Central memory CD8-positive, alpha-beta T cell (primary cell): ENCODE measurements at regions not wholly inside any gene's neighbourhood (a gene's known extent, or its start where the extent isn't known, plus 50 kb on each side); places are given as distances from the start of the nearest gene placed in this dataset.

Experiments used
- ATAC-seq: fragments of 150-1000 bp; cut with Tn5 transposase; replicated peaks from 2 replicates; pipeline ENCODE4 v1.10.0; 2022; ENCODE audit warnings: mild to moderate bottlenecking, moderate FRiP score, moderate number of reproducible peaks; ENCODE audit not compliant: poor library complexity, severe bottlenecking; ENCODE audit errors: extremely low read depth
- DNase-seq, 2 donors: peaks; one replicate each; pipeline ENCODE4 v3.0.0; 2021; ENCODE audit warnings: low spot score in 2 of 2
- H3K27ac Mint-ChIP-seq: one replicate; pipeline ENCODE4 v1.8.0; 2022; ENCODE audit warnings: low read depth, mild to moderate bottlenecking, moderate library complexity, mixed read lengths
- H3K27me3 Mint-ChIP-seq: one replicate; pipeline ENCODE4 v1.8.0; 2022; ENCODE audit warnings: mixed read lengths
- H3K36me3 Mint-ChIP-seq: one replicate; pipeline ENCODE4 v1.8.0; 2022; ENCODE audit warnings: mild to moderate bottlenecking, moderate library complexity, mixed read lengths; ENCODE audit not compliant: insufficient read depth
- H3K4me1 Mint-ChIP-seq: one replicate; pipeline ENCODE4 v1.8.0; 2022; ENCODE audit warnings: mixed read lengths
- H3K4me3 Mint-ChIP-seq: one replicate; pipeline ENCODE4 v1.8.0; 2022; ENCODE audit warnings: mild to moderate bottlenecking, moderate library complexity, mixed read lengths
- H3K9me3 Mint-ChIP-seq: one replicate; pipeline ENCODE4 v1.8.0; 2022; ENCODE audit warnings: mixed read lengths

GRCh38 chr3:40766396-40766795, 241.6 kb downstream of the ZNF621 start:
- no peak for DNase-seq
- Mint-ChIP-seq H3K27ac (no peak overlapping the region), H3K4me1 (no peaks in the 10 kb centered on the region), H3K27me3 (peaks cover 34% of the 10 kb centered on the region), H3K4me3 (no peak overlapping the region), H3K9me3 (no peaks in the 10 kb centered on the region), H3K36me3 (no peaks in the 10 kb centered on the region)
- no peak for ATAC-seq

GRCh38 chr3:40768046-40768445, 243.3 kb downstream of the ZNF621 start:
- Mint-ChIP-seq H3K4me1 (no peaks in the 10 kb centered on the region), H3K27ac (no peak overlapping the region), H3K36me3 (no peaks in the 10 kb centered on the region), H3K9me3 (no peaks in the 10 kb centered on the region), H3K27me3 (peaks cover 38% of the 10 kb centered on the region), H3K4me3 (no peak overlapping the region)
- ATAC-seq (no peak), DNase-seq (no peak)

GRCh38 chr3:40768536-40768935, 243.8 kb downstream of the ZNF621 start:
- no peaks in the 10 kb centered on the region for H3K36me3 Mint-ChIP-seq
- H3K4me3 Mint-ChIP-seq: no peak overlapping the region
- DNase-seq (no peak), ATAC-seq (no peak)
- H3K4me1 Mint-ChIP-seq: no peaks in the 10 kb centered on the region
- no peak overlapping the region for H3K27ac Mint-ChIP-seq
- H3K27me3 Mint-ChIP-seq: peaks cover 38% of the 10 kb centered on the region
- no peaks in the 10 kb centered on the region for H3K9me3 Mint-ChIP-seq

- ATAC-seq (peak; percentile 10), DNase-seq (no peak)
- Mint-ChIP-seq H3K27ac (no peak overlapping the region), H3K4me1 (no peaks in the 10 kb centered on the region), H3K4me3 (no peak overlapping the region), H3K9me3 (no peaks in the 10 kb centered on the region), H3K36me3 (no peaks in the 10 kb centered on the region), H3K27me3 (peaks cover 30% of the 10 kb centered on the region)
Observed at GRCh38 chr3:40770061-40770460, 245.3 kb downstream of the ZNF621 start.

GRCh38 chr3:40771112-40771511, 246.4 kb downstream of the ZNF621 start:
- no peaks in the 10 kb centered on the region for H3K4me1 Mint-ChIP-seq
- H3K36me3 Mint-ChIP-seq: no peaks in the 10 kb centered on the region
- no peak for ATAC-seq
- no peaks in the 10 kb centered on the region for H3K9me3 Mint-ChIP-seq
- DNase-seq: no peak
- no peak overlapping the region for H3K27ac Mint-ChIP-seq
- H3K27me3 Mint-ChIP-seq: peaks cover 19% of the 10 kb centered on the region
- H3K4me3 Mint-ChIP-seq: no peak overlapping the region

- Mint-ChIP-seq H3K4me3 (no peak overlapping the region), H3K9me3 (no peaks in the 10 kb centered on the region), H3K4me1 (no peaks in the 10 kb centered on the region), H3K27me3 (peaks cover 19% of the 10 kb centered on the region), H3K36me3 (no peaks in the 10 kb centered on the region), H3K27ac (no peak overlapping the region)
- DNase-seq (no peak), ATAC-seq (no peak)
Observed at GRCh38 chr3:40779039-40779438, 254.3 kb downstream of the ZNF621 start.

GRCh38 chr3:40780291-40780924, 255.6 kb downstream of the ZNF621 start:
- ATAC-seq (no peak), DNase-seq (no peak)
- no peaks in the 10 kb centered on the region for H3K4me1 Mint-ChIP-seq
- H3K27ac Mint-ChIP-seq: no peak overlapping the region
- peaks cover 1% of the 10 kb centered on the region for H3K9me3 Mint-ChIP-seq
- H3K4me3 Mint-ChIP-seq: no peak overlapping the region
- H3K36me3 Mint-ChIP-seq: no peaks in the 10 kb centered on the region
- peaks cover 32% of the 10 kb centered on the region for H3K27me3 Mint-ChIP-seq

- Mint-ChIP-seq H3K27ac (no peak overlapping the region), H3K4me3 (no peak overlapping the region), H3K9me3 (peaks cover 7% of the 10 kb centered on the region), H3K4me1 (no peaks in the 10 kb centered on the region), H3K27me3 (peaks cover 38% of the 10 kb centered on the region), H3K36me3 (no peaks in the 10 kb centered on the region)
- no peak for DNase-seq
- no peak for ATAC-seq
Observed at GRCh38 chr3:40780925-40781406, 256.2 kb downstream of the ZNF621 start.

GRCh38 chr3:40782111-40782721, 257.5 kb downstream of the ZNF621 start:
- Mint-ChIP-seq H3K27me3 (peaks cover 45% of the 10 kb centered on the region), H3K27ac (no peak overlapping the region)
- ATAC-seq: no peak

GRCh38 chr3:40790746-40791145, 266.0 kb downstream of the ZNF621 start:
- ATAC-seq: no peak
- Mint-ChIP-seq H3K4me1 (no peaks in the 10 kb centered on the region), H3K27ac (no peak overlapping the region), H3K36me3 (no peaks in the 10 kb centered on the region), H3K9me3 (peaks cover 3% of the 10 kb centered on the region), H3K27me3 (peaks cover 57% of the 10 kb centered on the region), H3K4me3 (no peak overlapping the region)
- no peak for DNase-seq

More at GRCh38 chr3:40782111-40782721, 257.5 kb downstream of the ZNF621 start:
- Mint-ChIP-seq H3K9me3 (peaks cover 8% of the 10 kb centered on the region), H3K4me3 (no peak overlapping the region), H3K4me1 (no peaks in the 10 kb centered on the region), H3K36me3 (no peaks in the 10 kb centered on the region)
- DNase-seq: no peak

GRCh38 chr3:40793730-40794129, 269.0 kb downstream of the ZNF621 start:
- Mint-ChIP-seq H3K36me3 (no peaks in the 10 kb centered on the region), H3K4me1 (no peaks in the 10 kb centered on the region), H3K9me3 (no peaks in the 10 kb centered on the region), H3K4me3 (no peak overlapping the region), H3K27me3 (peaks cover 54% of the 10 kb centered on the region), H3K27ac (no peak overlapping the region)
- ATAC-seq: no peak
- DNase-seq: no peak

- ATAC-seq (no peak), DNase-seq (no peak)
- H3K27me3 Mint-ChIP-seq: peaks cover 27% of the 10 kb centered on the region
- H3K9me3 Mint-ChIP-seq: peaks cover 5% of the 10 kb centered on the region
- no peaks in the 10 kb centered on the region for H3K4me1 Mint-ChIP-seq
- H3K36me3 Mint-ChIP-seq: no peaks in the 10 kb centered on the region
- H3K4me3 Mint-ChIP-seq: no peak overlapping the region
- no peak overlapping the region for H3K27ac Mint-ChIP-seq
Observed at GRCh38 chr3:40800343-40800742, 275.6 kb downstream of the ZNF621 start.

GRCh38 chr3:40801284-40801741, 276.6 kb downstream of the ZNF621 start:
- DNase-seq: no peak
- H3K36me3 Mint-ChIP-seq: no peaks in the 10 kb centered on the region
- H3K4me1 Mint-ChIP-seq: no peaks in the 10 kb centered on the region
- H3K27ac Mint-ChIP-seq: no peak overlapping the region
- peaks cover 17% of the 10 kb centered on the region for H3K27me3 Mint-ChIP-seq
- H3K9me3 Mint-ChIP-seq: peaks cover 5% of the 10 kb centered on the region
- no peak for ATAC-seq
- no peak overlapping the region for H3K4me3 Mint-ChIP-seq
